IMR-90 (cell line): ENCODE measurements at regions not wholly inside any gene's neighbourhood (a gene's known extent, or its start where the extent isn't known, plus 50 kb on each side); places are given as distances from the start of the nearest gene placed in this dataset.
"Not testable (repeated sequence)": the region's sequence is repeated elsewhere in the genome, so short reads cannot be mapped to it uniquely, and the experiment has no call there.

Source experiments
- ATAC-seq: fragments of 200-7000 bp; cut with Tn5 transposase; 2 replicates; pipeline ENCODE4 v1.9.1; 2020; ENCODE audit warnings: low read depth, mild to moderate bottlenecking, moderate library complexity
- BruUV-seq: library from RNA; stranded (reverse); fragments of 400-500 nt; replicated peaks from 2 replicates; lab custom pipeline; 2021; lab: Mats Ljungman, UMichigan
- CTCF ChIA-PET: fragments of 300-600 bp; formaldehyde crosslinking; extraction: SDS; loops from one replicate; lab custom pipeline; 2021; ENCODE audit warnings: antibody characterized with exemption; lab: Yijun Ruan, JAX
- POLR2A ChIA-PET: fragments of 300-600 bp; sonication (Branson Sonifier 250); formaldehyde crosslinking; loops from one replicate; lab custom pipeline; 2022; ENCODE audit warnings: antibody characterized with exemption; ENCODE audit not compliant: unreplicated experiment; lab: Charles Lee
- DNase-seq: peaks from one replicate; pipeline ENCODE4 v3.0.0; 2013
- H2AFZ ChIP-seq: replicated peaks from 2 replicates; pipeline ENCODE3; 2013; ENCODE audit warnings: low read length, mild to moderate bottlenecking; ENCODE audit not compliant: poor library complexity
- H2AK5ac ChIP-seq: 2 replicates; pipeline ENCODE4 v1.6.1; 2013; ENCODE audit warnings: low read depth, low read length, inconsistent platforms
- H2AK9ac ChIP-seq: replicated peaks from 2 replicates; pipeline ENCODE3; 2013; ENCODE audit warnings: mild to moderate bottlenecking, low read depth, low read length, moderate library complexity; ENCODE audit not compliant: poor library complexity
- H2BK120ac ChIP-seq: 2 replicates; pipeline ENCODE4 v1.6.1; 2013; ENCODE audit warnings: low read depth, low read length, inconsistent platforms
- H2BK15ac ChIP-seq: 3 replicates; pipeline ENCODE4 v1.6.1; 2013; ENCODE audit warnings: low read depth, low read length, inconsistent platforms
- H2BK20ac ChIP-seq: 2 replicates; pipeline ENCODE4 v1.6.1; 2013; ENCODE audit warnings: low read depth, mild to moderate bottlenecking, inconsistent platforms, low read length, moderate library complexity
- H2BK5ac ChIP-seq: 2 replicates; pipeline ENCODE4 v1.6.1; 2013; ENCODE audit warnings: mild to moderate bottlenecking, low read depth, low read length, inconsistent platforms; ENCODE audit not compliant: poor library complexity, severe bottlenecking
- H3K14ac ChIP-seq: replicated peaks from 2 replicates; pipeline ENCODE4 v1.6.1; 2013; ENCODE audit warnings: low read depth, low read length, inconsistent platforms
- H3K18ac ChIP-seq: 2 replicates; pipeline ENCODE4 v1.6.1; 2013; ENCODE audit warnings: low read depth, low read length, control low read depth
- H3K23ac ChIP-seq: 2 replicates; pipeline ENCODE4 v1.6.1; 2013; ENCODE audit warnings: low read depth, low read length, inconsistent platforms
- H3K27ac ChIP-seq: 2 replicates; pipeline ENCODE4 v1.5.1; 2013; ENCODE audit warnings: mild to moderate bottlenecking, control low read depth, low read length; ENCODE audit not compliant: insufficient read depth
- H3K27me3 ChIP-seq: 2 replicates; pipeline ENCODE4 v1.6.1; 2013; ENCODE audit warnings: low read length; ENCODE audit not compliant: control insufficient read depth, insufficient read depth
- H3K36me3 ChIP-seq: 2 replicates; pipeline ENCODE4 v1.6.1; 2013; ENCODE audit warnings: low read length, mixed read lengths; ENCODE audit not compliant: control insufficient read depth, insufficient read depth
- H3K4ac ChIP-seq: 2 replicates; pipeline ENCODE4 v1.6.1; 2013; ENCODE audit warnings: low read depth, low read length, inconsistent platforms
- H3K4me1 ChIP-seq: 2 replicates; pipeline ENCODE4 v1.6.1; 2013; ENCODE audit warnings: low read length, mixed read lengths; ENCODE audit not compliant: control insufficient read depth, insufficient read depth
- H3K4me2 ChIP-seq: 2 replicates; pipeline ENCODE4 v1.6.1; 2013; ENCODE audit warnings: low read depth, mild to moderate bottlenecking, control low read depth, low read length, moderate library complexity
- H3K4me3 ChIP-seq: 2 replicates; pipeline ENCODE4 v1.5.1; 2013; ENCODE audit warnings: low read depth, mild to moderate bottlenecking, control low read depth, low read length, moderate library complexity; ENCODE audit not compliant: insufficient read depth
- H3K56ac ChIP-seq: 2 replicates; pipeline ENCODE4 v1.6.1; 2013; ENCODE audit warnings: low read length, inconsistent platforms; ENCODE audit not compliant: insufficient read depth; ENCODE audit errors: extremely low read depth
- H3K79me1 ChIP-seq, 2 experiments: 2 replicates each; pipeline ENCODE4 v1.6.1; 2013; ENCODE audit warnings: low read length in 2 of 2, inconsistent platforms in 1 of 2, low read depth in 1 of 2
- H3K9ac ChIP-seq: 2 replicates; pipeline ENCODE4 v1.6.1; 2013; ENCODE audit warnings: low read depth, low read length, control low read depth
- H3K9me1 ChIP-seq: 2 replicates; pipeline ENCODE4 v1.6.1; 2013; ENCODE audit warnings: low read length, inconsistent platforms; ENCODE audit not compliant: insufficient read depth
- H3K9me3 ChIP-seq: 2 replicates; pipeline ENCODE4 v1.6.1; 2013; ENCODE audit warnings: low read length; ENCODE audit not compliant: control insufficient read depth, insufficient read depth
- H4K20me1 ChIP-seq: 2 replicates; pipeline ENCODE4 v1.6.1; 2013; ENCODE audit warnings: low read length, inconsistent platforms; ENCODE audit not compliant: insufficient read depth
- H4K5ac ChIP-seq: 2 replicates; pipeline ENCODE4 v1.6.1; 2013; ENCODE audit warnings: mild to moderate bottlenecking, low read depth, low read length, control low read depth
- H4K8ac ChIP-seq, 2 experiments: 2 replicates each; pipeline ENCODE4 v1.6.1; 2013; ENCODE audit warnings: low read depth in 2 of 2, low read length in 2 of 2, control low read depth in 1 of 2, inconsistent platforms in 1 of 2
- H4K91ac ChIP-seq: 2 replicates; pipeline ENCODE4 v1.6.1; 2013; ENCODE audit warnings: low read depth, low read length, inconsistent platforms; ENCODE audit not compliant: insufficient read depth
- WGBS, 2 experiments: methylation state at CpG; one replicate each; pipeline versions ENCODE4 v1.1.5 to v1.1.7; 2013; ENCODE audit warnings: missing lambda C conversion rate in 2 of 2; ENCODE audit not compliant: insufficient read length in 1 of 2; ENCODE audit errors: extremely low coverage in 2 of 2; 5-methylcytosine and 5-hydroxymethylcytosine counted together
- dilution Hi-C: fragments of 300-500 bp; cut with HindIII; formaldehyde crosslinking; loops from one replicate; pipeline ENCODE4 v1.14.3; 2018; ENCODE audit warnings: low sequenced_read_pairs; ENCODE audit not compliant: unreplicated experiment
- in situ Hi-C: fragments of 300-500 bp; cut with MboI; formaldehyde crosslinking; loops from 3 replicates; pipeline ENCODE4 v1.14.3; 2019; ENCODE audit warnings: low sequenced_read_pairs, inconsistent platforms, mixed read lengths
- intact Hi-C: fragments of 100-400 bp; cut with micrococcal nuclease; formaldehyde crosslinking; loops from 2 replicates; pipeline ENCODE4 v1.10.0; 2022

DNA sequence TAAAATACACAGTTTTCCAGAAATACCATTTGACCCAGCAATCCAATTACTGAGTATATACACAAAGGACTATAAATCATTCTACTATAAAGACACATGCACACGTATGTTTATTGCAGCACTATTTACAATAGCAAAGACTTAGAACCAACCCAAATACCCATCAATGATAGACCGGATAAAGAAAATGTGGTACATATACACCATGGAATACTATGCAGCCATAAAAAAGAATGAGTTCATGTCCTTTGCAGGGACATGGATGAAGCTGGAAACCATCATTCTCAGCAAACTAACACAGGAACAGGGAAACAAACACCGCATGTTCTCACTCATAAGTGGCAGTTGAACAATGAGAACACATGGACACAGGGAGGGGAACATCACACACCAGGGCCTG is 495.4 kb upstream of the NRP1 start:
- H3K18ac ChIP-seq, H2AFZ ChIP-seq, DNase-seq, intact Hi-C loops, H3K9me1 ChIP-seq, H3K27me3 ChIP-seq, POLR2A ChIA-PET, H2BK120ac ChIP-seq, H3K9me3 ChIP-seq, H3K4ac ChIP-seq, H2BK5ac ChIP-seq, H3K23ac ChIP-seq, H3K4me2 ChIP-seq, H4K5ac ChIP-seq, H3K79me1 ChIP-seq, H3K56ac ChIP-seq, H3K14ac ChIP-seq, CTCF ChIA-PET, in situ Hi-C loops, H3K4me3 ChIP-seq, H4K8ac ChIP-seq, H3K36me3 ChIP-seq, H2AK9ac ChIP-seq, H3K4me1 ChIP-seq, H4K20me1 ChIP-seq, H2BK15ac ChIP-seq, ATAC-seq, dilution Hi-C loops, H3K9ac ChIP-seq, H2BK20ac ChIP-seq, H4K91ac ChIP-seq, BruUV-seq, H3K27ac ChIP-seq, H2AK5ac ChIP-seq: not testable (repeated sequence)
- no CpG with 5 or more reads among the region's 3 CpGs for WGBS, 2 experiments
